Left lung (tissue), 4 donors: ENCODE measurements at regions not wholly inside any gene's neighbourhood (a gene's known extent, or its start where the extent isn't known, plus 50 kb on each side); places are given as distances from the start of the nearest gene placed in this dataset.

Experiments
- ATAC-seq: fragments of 200-7000 bp; cut with Tn5 transposase; one replicate; pipeline ENCODE4 v1.9.1; 2020; ENCODE audit warnings: moderate library complexity
- DNase-seq, 4 donors: peaks; one replicate each; pipeline ENCODE4 v3.0.0-alpha.2; 2013 to 2020
- H3K27ac ChIP-seq, 2 donors: fragments of 200-600 bp; sonication (generic) in 1 of 2; one replicate each; pipeline versions ENCODE4 v1.5.0 to v1.8.0; 2020 to 2021
- H3K27me3 ChIP-seq, 2 donors: fragments of 200-600 bp; sonication (generic) in 1 of 2; one replicate each; pipeline versions ENCODE4 v1.5.0 to v1.8.0; 2020 to 2021
- H3K36me3 ChIP-seq, 2 donors: fragments of 200-600 bp; sonication (generic) in 1 of 2; one replicate each; pipeline versions ENCODE4 v1.5.0 to v1.8.0; 2020 to 2021
- H3K4me1 ChIP-seq, 2 donors: fragments of 200-600 bp; one replicate each; pipeline ENCODE4 v1.8.0; 2021
- H3K4me3 ChIP-seq, 2 donors: fragments of 200-600 bp; sonication (generic) in 1 of 2; one replicate each; pipeline versions ENCODE4 v1.5.0 to v1.8.0; 2020 to 2021; ENCODE audit warnings: mild to moderate bottlenecking in 1 of 2
- H3K9me3 ChIP-seq, 2 donors: fragments of 200-600 bp; sonication (generic) in 1 of 2; one replicate each; pipeline versions ENCODE4 v1.5.0 to v1.8.0; 2020 to 2021
- CTCF ChIP-seq, 2 donors: fragments of 200-600 bp; sonication (generic) in 1 of 2; IDR thresholded peaks; one replicate each; pipeline versions ENCODE4 v1.5.0 to v1.8.0; 2021; ENCODE audit warnings: antibody characterized with exemption in 2 of 2
- intact Hi-C, 2 donors: fragments of 100-400 bp; cut with DNase I; formaldehyde crosslinking; loops; one replicate each; pipeline versions ENCODE4 v1.11.2 to v1.14.2; 2022
- donor health status: DM: no; HTN: yes; CAD: no.
- donor health status: DM: no; HTN: no; CAD: no.

- DNase-seq, result no peak
- Histone ChIP-seq H3K36me3 (no peaks in the 10 kb centered on the region), H3K27me3 (no peaks in the 10 kb centered on the region), H3K4me1 (no peaks in the 10 kb centered on the region), H3K9me3 (no peaks in the 10 kb centered on the region), H3K4me3 (no peak overlapping the region), H3K27ac (no peak overlapping the region)
- no peak for TF ChIP-seq CTCF (IDR thresholded peaks at IDR 0.05)
- intact Hi-C loops, result no loop called here
- ATAC-seq, result no peak
Measured at GRCh38 chr13:91162589-91162988, 184.9 kb upstream of the MIR17HG start.

DNA sequence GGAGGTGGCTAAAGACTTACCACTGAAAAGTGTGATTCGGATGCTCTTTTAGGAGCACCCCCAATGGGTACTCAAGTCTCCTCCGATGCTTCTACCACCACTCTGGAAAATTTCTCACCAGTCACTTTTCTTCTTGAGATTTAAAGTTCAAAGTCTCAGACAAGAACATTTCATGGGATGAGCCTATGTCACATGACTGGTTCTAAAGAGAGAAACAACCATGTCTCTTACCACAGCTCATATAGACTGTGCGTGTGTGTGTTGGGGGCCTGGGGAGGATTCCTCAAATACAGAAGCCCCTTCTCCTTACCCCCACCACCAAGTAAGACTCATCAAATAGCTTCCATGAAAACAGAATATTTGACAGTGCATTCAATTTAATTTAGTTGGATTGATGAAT is 181.7 kb upstream of the MIR17HG start:
- no peaks in the 10 kb centered on the region for H3K4me1 ChIP-seq
- H3K36me3 ChIP-seq, result no peaks in the 10 kb centered on the region
- no peak for TF ChIP-seq CTCF (IDR thresholded peaks at IDR 0.05)
- intact Hi-C loops, result no loop called here
- H3K9me3 ChIP-seq, result no peaks in the 10 kb centered on the region
- no peak overlapping the region for H3K27ac ChIP-seq
- H3K4me3 ChIP-seq, result no peak overlapping the region
- ATAC-seq (no peak), DNase-seq (no peak)
- H3K27me3 ChIP-seq, result no peaks in the 10 kb centered on the region

GRCh38 chr13:91166714-91167511 is 180.6 kb upstream of the MIR17HG start:
- no peak for ATAC-seq
- no peak for TF ChIP-seq CTCF (IDR thresholded peaks at IDR 0.05)
- DNase-seq, result no peak
- Histone ChIP-seq H3K9me3 (no peaks in the 10 kb centered on the region), H3K4me1 (no peaks in the 10 kb centered on the region), H3K27me3 (no peaks in the 10 kb centered on the region), H3K36me3 (no peaks in the 10 kb centered on the region), H3K4me3 (no peak overlapping the region), H3K27ac (no peak overlapping the region)
- intact Hi-C loops, result no loop called here

GRCh38 chr13:91167706-91168385 is 179.6 kb upstream of the MIR17HG start:
- intact Hi-C loops, result no loop called here
- no peaks in the 10 kb centered on the region for H3K27me3 ChIP-seq
- TF ChIP-seq CTCF (IDR thresholded peaks at IDR 0.05), result no peak
- H3K27ac ChIP-seq, result no peak overlapping the region
- H3K36me3 ChIP-seq, result no peaks in the 10 kb centered on the region
- H3K9me3 ChIP-seq, result no peaks in the 10 kb centered on the region
- no peak for ATAC-seq
- H3K4me3 ChIP-seq, result no peak overlapping the region
- no peaks in the 10 kb centered on the region for H3K4me1 ChIP-seq
- no peak for DNase-seq

DNA sequence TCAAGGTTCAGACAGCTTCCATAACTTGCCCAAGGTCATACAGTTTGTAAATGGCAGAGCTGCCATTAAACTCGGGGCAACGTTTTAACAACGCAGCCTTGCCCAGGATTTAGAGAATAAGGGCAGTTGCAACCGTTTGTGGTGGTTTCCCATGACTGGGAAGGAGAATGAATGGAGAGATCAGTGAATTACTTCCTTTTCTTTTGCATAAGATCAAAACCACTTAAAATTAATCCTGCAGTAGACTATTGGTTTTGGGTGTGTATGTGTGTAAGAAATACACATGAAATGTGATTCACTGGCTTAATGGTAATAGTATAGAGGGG is 179.1 kb upstream of the MIR17HG start:
- no peaks in the 10 kb centered on the region for H3K36me3 ChIP-seq
- H3K4me3 ChIP-seq, result no peak overlapping the region
- TF ChIP-seq CTCF (IDR thresholded peaks at IDR 0.05), result no peak
- H3K9me3 ChIP-seq, result no peaks in the 10 kb centered on the region
- ATAC-seq (no peak), DNase-seq (no peak)
- H3K4me1 ChIP-seq, result no peaks in the 10 kb centered on the region
- intact Hi-C loops, result no loop called here
- H3K27ac ChIP-seq, result no peak overlapping the region
- H3K27me3 ChIP-seq, result no peaks in the 10 kb centered on the region
